ENCODE measurements at regions not wholly inside any gene's neighbourhood (a gene's known extent, or its start where the extent isn't known, plus 50 kb on each side); places are given as distances from the start of the nearest gene placed in this dataset.

- Histone ChIP-seq H3K27me3 (no peaks in the 10 kb centered on the region), H3K36me3 (no peaks in the 10 kb centered on the region), H3K27ac (no peak overlapping the region), H3K9me3 (no peaks in the 10 kb centered on the region), H3K4me3 (no peak overlapping the region), H3K4me1 (no peaks in the 10 kb centered on the region)
- intact Hi-C loops (cut with DNase I; ENCODE audit: low total_unique reads), result no loop called here
- DNase-seq, result no peak
- no peak for TF ChIP-seq CTCF (IDR thresholded peaks at IDR 0.05)
- no peak for TF ChIP-seq POLR2A (IDR thresholded peaks at IDR 0.05)
Observed at GRCh38 chr2:120859814-120860578, 124.3 kb downstream of the GLI2 start.

DNA sequence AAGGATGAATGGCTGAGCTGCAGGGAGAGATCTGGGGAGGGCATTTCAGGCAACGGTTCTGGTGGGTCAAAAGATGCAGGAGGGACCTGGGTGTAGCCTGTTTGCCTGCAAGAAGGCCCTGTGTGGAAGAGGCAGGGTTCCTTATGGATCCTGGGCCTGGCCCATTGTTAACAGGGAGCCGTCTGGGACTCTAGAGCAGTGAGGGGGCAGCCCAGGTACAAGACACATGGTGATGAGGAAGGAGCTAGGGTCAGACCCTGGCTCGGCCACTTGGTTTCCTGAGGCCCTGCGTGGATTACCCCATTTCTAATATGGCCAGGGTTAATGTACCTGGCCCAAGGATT lies 124.9 kb downstream of the GLI2 start:
- intact Hi-C loops (cut with DNase I; ENCODE audit: low total_unique reads), result no loop called here
- Histone ChIP-seq H3K27me3 (no peaks in the 10 kb centered on the region), H3K27ac (no peak overlapping the region), H3K9me3 (no peaks in the 10 kb centered on the region), H3K4me1 (no peaks in the 10 kb centered on the region), H3K36me3 (no peaks in the 10 kb centered on the region), H3K4me3 (no peak overlapping the region)
- no peak for DNase-seq
- no peak for TF ChIP-seq CTCF (IDR thresholded peaks at IDR 0.05)
- no peak for TF ChIP-seq POLR2A (IDR thresholded peaks at IDR 0.05)

- intact Hi-C loops (cut with DNase I; ENCODE audit: low total_unique reads), result no loop called here
- TF ChIP-seq CTCF (IDR thresholded peaks at IDR 0.05), result no peak
- TF ChIP-seq POLR2A (IDR thresholded peaks at IDR 0.05), result no peak
- H3K9me3 ChIP-seq, result no peaks in the 10 kb centered on the region
- no peaks in the 10 kb centered on the region for H3K27me3 ChIP-seq
- no peak overlapping the region for H3K27ac ChIP-seq
- H3K4me1 ChIP-seq, result no peaks in the 10 kb centered on the region
- H3K36me3 ChIP-seq, result no peaks in the 10 kb centered on the region
- DNase-seq, result no peak
- no peak overlapping the region for H3K4me3 ChIP-seq
Observed at GRCh38 chr2:120861191-120861575, 125.5 kb downstream of the GLI2 start.

GRCh38 chr2:120861576-120862191 lies 126.0 kb downstream of the GLI2 start:
- Histone ChIP-seq H3K36me3 (no peaks in the 10 kb centered on the region), H3K9me3 (no peaks in the 10 kb centered on the region), H3K4me3 (no peak overlapping the region), H3K4me1 (no peaks in the 10 kb centered on the region), H3K27me3 (no peaks in the 10 kb centered on the region), H3K27ac (no peak overlapping the region)
- no peak for TF ChIP-seq POLR2A (IDR thresholded peaks at IDR 0.05)
- TF ChIP-seq CTCF (IDR thresholded peaks at IDR 0.05), result no peak
- no peak for DNase-seq
- intact Hi-C loops (cut with DNase I; ENCODE audit: low total_unique reads), result no loop called here

GRCh38 chr2:120862201-120863060 lies 126.8 kb downstream of the GLI2 start:
- intact Hi-C loops (cut with DNase I; ENCODE audit: low total_unique reads), result no loop called here
- H3K4me3 ChIP-seq, result no peak overlapping the region
- H3K4me1 ChIP-seq, result no peaks in the 10 kb centered on the region
- no peak for TF ChIP-seq CTCF (IDR thresholded peaks at IDR 0.05)
- TF ChIP-seq POLR2A (IDR thresholded peaks at IDR 0.05), result no peak
- H3K27ac ChIP-seq, result peak overlapping the region in 1 of 2 donors; percentile 72
- no peaks in the 10 kb centered on the region for H3K9me3 ChIP-seq
- H3K27me3 ChIP-seq, result no peaks in the 10 kb centered on the region
- no peaks in the 10 kb centered on the region for H3K36me3 ChIP-seq
- DNase-seq, result no peak
